Choroid plexus epithelial cell (primary cell): ENCODE measurements at regions not wholly inside any gene's neighbourhood (a gene's known extent, or its start where the extent isn't known, plus 50 kb on each side); places are given as distances from the start of the nearest gene placed in this dataset.

Source experiments
- DNase-seq: peaks from one replicate; pipeline ENCODE4 v3.0.0-alpha.2; 2010; ENCODE audit warnings: low read depth
- H3K4me3 ChIP-seq: 2 replicates; pipeline ENCODE4 v1.5.1; 2011; ENCODE audit warnings: low read depth, mild to moderate bottlenecking, control low read depth, low read length, moderate library complexity
- CTCF ChIP-seq: conservative IDR thresholded peaks from 2 replicates; pipeline ENCODE4 v1.5.1; 2011; ENCODE audit warnings: low read depth, mild to moderate bottlenecking, control low read depth, inconsistent platforms, low read length, moderate library complexity

- no peak for DNase-seq
- no peak overlapping the region for H3K4me3 ChIP-seq
- TF ChIP-seq CTCF, result no peak
These were observed 52.3 kb upstream of the PHYHIPL start for GRCh38 chr10:59124187-59124586.

GRCh38 chr10:59125666-59126065 is 50.8 kb upstream of the PHYHIPL start:
- no peak for DNase-seq
- no peak for TF ChIP-seq CTCF
- H3K4me3 ChIP-seq, result no peak overlapping the region

GRCh38 chr10:59126261-59126660 is 50.2 kb upstream of the PHYHIPL start:
- H3K4me3 ChIP-seq, result no peak overlapping the region
- no peak for TF ChIP-seq CTCF
- no peak for DNase-seq
